ENCODE measurements at regions not wholly inside any gene's neighbourhood (a gene's known extent, or its start where the extent isn't known, plus 50 kb on each side); places are given as distances from the start of the nearest gene placed in this dataset.
"Not testable (repeated sequence)": the region's sequence is repeated elsewhere in the genome, so short reads cannot be mapped to it uniquely, and the experiment has no call there.

GRCh38 chr5:6246820-6247437, 131.4 kb downstream of the MED10 start:
- ChIA-PET CTCF (no interaction called here), POLR2A (ENCODE audit: low non-redundant PET) (no interaction called here)
- DNase-seq (ENCODE audit: low spot score) = no peak
- H3K27ac ChIP-seq = no peak overlapping the region
- TF ChIP-seq, protein P1, sequence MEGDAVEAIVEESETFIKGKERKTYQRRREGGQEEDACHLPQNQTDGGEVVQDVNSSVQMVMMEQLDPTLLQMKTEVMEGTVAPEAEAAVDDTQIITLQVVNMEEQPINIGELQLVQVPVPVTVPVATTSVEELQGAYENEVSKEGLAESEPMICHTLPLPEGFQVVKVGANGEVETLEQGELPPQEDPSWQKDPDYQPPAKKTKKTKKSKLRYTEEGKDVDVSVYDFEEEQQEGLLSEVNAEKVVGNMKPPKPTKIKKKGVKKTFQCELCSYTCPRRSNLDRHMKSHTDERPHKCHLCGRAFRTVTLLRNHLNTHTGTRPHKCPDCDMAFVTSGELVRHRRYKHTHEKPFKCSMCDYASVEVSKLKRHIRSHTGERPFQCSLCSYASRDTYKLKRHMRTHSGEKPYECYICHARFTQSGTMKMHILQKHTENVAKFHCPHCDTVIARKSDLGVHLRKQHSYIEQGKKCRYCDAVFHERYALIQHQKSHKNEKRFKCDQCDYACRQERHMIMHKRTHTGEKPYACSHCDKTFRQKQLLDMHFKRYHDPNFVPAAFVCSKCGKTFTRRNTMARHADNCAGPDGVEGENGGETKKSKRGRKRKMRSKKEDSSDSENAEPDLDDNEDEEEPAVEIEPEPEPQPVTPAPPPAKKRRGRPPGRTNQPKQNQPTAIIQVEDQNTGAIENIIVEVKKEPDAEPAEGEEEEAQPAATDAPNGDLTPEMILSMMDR (conservative IDR thresholded peaks at IDR 0.05; ENCODE audit: low read depth) = no peak

GRCh38 chr5:6244339-6244714, 134.0 kb downstream of the MED10 start:
- CTCF ChIA-PET = no interaction called here
- POLR2A ChIA-PET (ENCODE audit: low non-redundant PET) = no interaction called here
- DNase-seq (ENCODE audit: low spot score) = no peak

GRCh38 chr5:6243706-6244338, 134.5 kb downstream of the MED10 start:
- TF ChIP-seq, protein P1 (conservative IDR thresholded peaks at IDR 0.05; ENCODE audit: low read depth) = no peak
- ChIA-PET POLR2A (ENCODE audit: low non-redundant PET) (no interaction called here), CTCF (no interaction called here)
- no peak overlapping the region for H3K27ac ChIP-seq
- DNase-seq (ENCODE audit: low spot score) = no peak

More at GRCh38 chr5:6244339-6244714, 134.0 kb downstream of the MED10 start:
- no peak overlapping the region for H3K27ac ChIP-seq
- TF ChIP-seq, protein P1 (conservative IDR thresholded peaks at IDR 0.05; ENCODE audit: low read depth) = no peak

GRCh38 chr5:6241056-6241455, 137.3 kb downstream of the MED10 start:
- POLR2A ChIA-PET (ENCODE audit: low non-redundant PET); H3K27ac ChIP-seq; DNase-seq (ENCODE audit: low spot score); CTCF ChIA-PET: not testable (repeated sequence)

- DNase-seq (ENCODE audit: low spot score) = no peak
- CTCF ChIA-PET = no interaction called here
These were observed 141.4 kb downstream of the MED10 start for GRCh38 chr5:6236858-6237481.

GRCh38 chr5:6236170-6236793, 142.1 kb downstream of the MED10 start:
- POLR2A ChIA-PET (ENCODE audit: low non-redundant PET) = no interaction called here
- CTCF ChIA-PET = no interaction called here
- TF ChIP-seq, protein P1 (conservative IDR thresholded peaks at IDR 0.05; ENCODE audit: low read depth) = no peak
- H3K27ac ChIP-seq = no peak overlapping the region
- peak; percentile 38 for DNase-seq (ENCODE audit: low spot score)

More at GRCh38 chr5:6236858-6237481, 141.4 kb downstream of the MED10 start:
- TF ChIP-seq, protein P1 (conservative IDR thresholded peaks at IDR 0.05; ENCODE audit: low read depth) = no peak
- H3K27ac ChIP-seq = no peak overlapping the region
- POLR2A ChIA-PET (ENCODE audit: low non-redundant PET) = no interaction called here

GRCh38 chr5:6235726-6236125, 142.6 kb downstream of the MED10 start:
- TF ChIP-seq, protein P1 (conservative IDR thresholded peaks at IDR 0.05; ENCODE audit: low read depth) = no peak
- H3K27ac ChIP-seq = no peak overlapping the region
- no peak for DNase-seq (ENCODE audit: low spot score)
- ChIA-PET CTCF (no interaction called here), POLR2A (ENCODE audit: low non-redundant PET) (no interaction called here)
